NB4 (cell line): ENCODE measurements at regions not wholly inside any gene's neighbourhood (a gene's known extent, or its start where the extent isn't known, plus 50 kb on each side); places are given as distances from the start of the nearest gene placed in this dataset.

ENCODE experiments used
- CTCF ChIP-seq: IDR thresholded peaks from one replicate; pipeline ENCODE4 v1.5.1; 2012; ENCODE audit warnings: low read depth, low read length
- POLR2A ChIP-seq: IDR thresholded peaks from 2 replicates; pipeline ENCODE4 v1.6.1; 2011; ENCODE audit warnings: mild to moderate bottlenecking; ENCODE audit not compliant: insufficient read length; ENCODE audit errors: extremely low read depth

GRCh38 chr12:28777603-28778365, 371.3 kb upstream of the FAR2 start:
- TF ChIP-seq POLR2A (no peak), CTCF (no peak)
